ENCODE measurements at regions not wholly inside any gene's neighbourhood (a gene's known extent, or its start where the extent isn't known, plus 50 kb on each side); places are given as distances from the start of the nearest gene placed in this dataset.

DNA sequence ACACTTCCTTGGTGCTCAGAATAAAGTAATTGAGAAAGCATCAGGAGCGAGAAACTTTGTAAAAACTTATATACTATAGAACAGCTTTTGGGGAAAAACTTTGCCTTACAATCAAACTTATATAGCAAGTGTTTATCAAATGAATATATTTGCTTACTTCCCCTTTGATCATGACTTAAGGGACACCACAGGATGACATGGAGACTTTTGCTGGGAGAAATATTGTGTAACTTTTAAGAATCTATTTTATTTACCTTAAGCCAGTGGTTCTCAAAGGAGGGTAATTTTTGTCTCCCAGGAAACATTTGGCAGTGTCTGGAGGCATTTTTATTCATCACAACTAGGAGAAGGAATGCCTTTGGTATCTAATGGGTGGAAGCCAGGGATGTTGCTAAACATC lies 173.8 kb upstream of the HABP2 start:
- WGBS, 2 experiments (ENCODE audit: insufficient coverage in 1 of 2, insufficient read length in 1 of 2) = 83% methylated on average over 1 of the region's 1 CpG; no CpG with 5 or more reads in 1 of the 2 experiments

DNA sequence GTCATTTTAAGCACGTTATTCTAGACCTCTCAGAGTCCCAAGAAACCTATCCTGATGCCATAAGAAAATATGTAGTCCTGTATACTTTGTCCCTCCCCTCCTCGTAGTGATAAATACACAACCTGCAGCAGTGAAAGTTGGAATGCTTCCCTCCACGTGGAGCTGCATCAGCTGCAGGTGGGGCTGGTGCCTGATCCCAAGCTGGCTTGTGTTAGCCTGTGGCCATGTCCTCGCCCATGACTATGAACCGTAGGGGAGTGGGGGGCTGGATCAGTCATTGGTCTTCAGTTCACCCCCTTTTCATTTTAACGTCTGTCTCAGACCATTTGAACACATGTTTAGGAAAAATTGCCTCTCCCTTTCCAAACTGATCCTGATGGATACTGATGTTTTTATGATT lies 171.4 kb upstream of the HABP2 start:
- no peak overlapping the region for H3K27ac ChIP-seq (ENCODE audit: low read depth, low read length)
- Mint-ChIP-seq H3K9me3 (no peaks in the 10 kb centered on the region), H3K4me1 (peaks cover 26% of the 10 kb centered on the region), H3K27me3 (ENCODE audit: insufficient read depth) (peaks cover 10% of the 10 kb centered on the region), H3K4me3 (no peak overlapping the region), H3K27ac (no peak overlapping the region), H3K36me3 (ENCODE audit: low read depth) (no peaks in the 10 kb centered on the region)
- TF ChIP-seq, protein P1, sequence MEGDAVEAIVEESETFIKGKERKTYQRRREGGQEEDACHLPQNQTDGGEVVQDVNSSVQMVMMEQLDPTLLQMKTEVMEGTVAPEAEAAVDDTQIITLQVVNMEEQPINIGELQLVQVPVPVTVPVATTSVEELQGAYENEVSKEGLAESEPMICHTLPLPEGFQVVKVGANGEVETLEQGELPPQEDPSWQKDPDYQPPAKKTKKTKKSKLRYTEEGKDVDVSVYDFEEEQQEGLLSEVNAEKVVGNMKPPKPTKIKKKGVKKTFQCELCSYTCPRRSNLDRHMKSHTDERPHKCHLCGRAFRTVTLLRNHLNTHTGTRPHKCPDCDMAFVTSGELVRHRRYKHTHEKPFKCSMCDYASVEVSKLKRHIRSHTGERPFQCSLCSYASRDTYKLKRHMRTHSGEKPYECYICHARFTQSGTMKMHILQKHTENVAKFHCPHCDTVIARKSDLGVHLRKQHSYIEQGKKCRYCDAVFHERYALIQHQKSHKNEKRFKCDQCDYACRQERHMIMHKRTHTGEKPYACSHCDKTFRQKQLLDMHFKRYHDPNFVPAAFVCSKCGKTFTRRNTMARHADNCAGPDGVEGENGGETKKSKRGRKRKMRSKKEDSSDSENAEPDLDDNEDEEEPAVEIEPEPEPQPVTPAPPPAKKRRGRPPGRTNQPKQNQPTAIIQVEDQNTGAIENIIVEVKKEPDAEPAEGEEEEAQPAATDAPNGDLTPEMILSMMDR (conservative IDR thresholded peaks at IDR 0.05) = no peak
- no peaks in the 10 kb centered on the region for H3K36me3 ChIP-seq (ENCODE audit: control insufficient read depth, insufficient read depth, low read length)
- H3K27me3 ChIP-seq (ENCODE audit: control insufficient read depth, insufficient read depth, low read length, poor library complexity, severe bottlenecking) = peaks cover 5% of the 10 kb centered on the region
- H3K9ac ChIP-seq (ENCODE audit: extremely low read depth, low read length, poor library complexity, severe bottlenecking) = no peak overlapping the region
- H3K4me3 ChIP-seq (ENCODE audit: low read length) = no peak overlapping the region
- H3K9me3 ChIP-seq (ENCODE audit: control insufficient read depth, low read length) = no peaks in the 10 kb centered on the region
- peaks cover 2% of the 10 kb centered on the region for H3K4me1 ChIP-seq (ENCODE audit: control insufficient read depth, insufficient read depth, low read length)
- WGBS, 2 experiments (ENCODE audit: insufficient coverage in 1 of 2, insufficient read length in 1 of 2) = 84 to 93% methylated on average over 5 of the region's 6 CpGs
- DNase-seq = no peak

More for the DNA sequence above, 173.8 kb upstream of the HABP2 start:
- Mint-ChIP-seq H3K27ac (no peak overlapping the region), H3K4me1 (peaks cover 16% of the 10 kb centered on the region), H3K27me3 (ENCODE audit: insufficient read depth) (peaks cover 7% of the 10 kb centered on the region), H3K9me3 (no peaks in the 10 kb centered on the region), H3K36me3 (ENCODE audit: low read depth) (no peaks in the 10 kb centered on the region), H3K4me3 (no peak overlapping the region)
- Histone ChIP-seq H3K4me3 (ENCODE audit: low read length) (no peak overlapping the region), H3K27ac (ENCODE audit: low read depth, low read length) (no peak overlapping the region), H3K9me3 (ENCODE audit: control insufficient read depth, low read length) (no peaks in the 10 kb centered on the region), H3K27me3 (ENCODE audit: control insufficient read depth, insufficient read depth, low read length, poor library complexity, severe bottlenecking) (peaks cover 5% of the 10 kb centered on the region), H3K9ac (ENCODE audit: extremely low read depth, low read length, poor library complexity, severe bottlenecking) (no peak overlapping the region), H3K36me3 (ENCODE audit: control insufficient read depth, insufficient read depth, low read length) (no peaks in the 10 kb centered on the region), H3K4me1 (ENCODE audit: control insufficient read depth, insufficient read depth, low read length) (no peaks in the 10 kb centered on the region)
- DNase-seq = no peak
- TF ChIP-seq, protein P1 (conservative IDR thresholded peaks at IDR 0.05) = no peak

DNA sequence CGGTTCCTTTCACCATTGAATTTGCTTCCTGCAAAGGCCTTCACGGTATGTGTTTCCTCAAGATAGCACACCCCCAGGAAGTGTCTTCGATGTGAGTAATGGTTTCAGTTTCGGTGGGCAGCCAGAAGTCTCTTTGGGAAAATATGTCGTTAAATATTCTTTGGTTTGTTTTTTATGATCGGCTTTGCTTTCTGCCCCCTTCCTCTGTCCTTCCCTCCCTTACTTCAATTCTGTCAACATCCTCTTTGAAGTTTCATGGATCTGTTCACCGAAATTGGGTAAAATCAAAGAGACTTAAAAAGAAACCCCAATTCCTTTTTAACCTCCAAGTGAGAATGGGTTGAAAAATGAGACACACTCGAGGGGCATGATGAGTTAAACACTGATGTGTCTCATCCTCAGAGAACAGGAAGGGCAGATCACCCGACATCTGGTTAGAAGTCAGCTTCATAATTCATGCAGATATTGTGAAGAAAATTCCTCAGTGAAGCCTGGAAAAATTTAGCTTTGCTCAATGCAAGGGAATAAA lies 170.8 kb upstream of the HABP2 start:
- TF ChIP-seq, protein P1 (conservative IDR thresholded peaks at IDR 0.05) = no peak
- H3K27me3 ChIP-seq (ENCODE audit: control insufficient read depth, insufficient read depth, low read length, poor library complexity, severe bottlenecking) = peaks cover 5% of the 10 kb centered on the region
- no peaks in the 10 kb centered on the region for H3K36me3 ChIP-seq (ENCODE audit: control insufficient read depth, insufficient read depth, low read length)
- no peak for DNase-seq
- no peak overlapping the region for H3K27ac ChIP-seq (ENCODE audit: low read depth, low read length)
- H3K4me1 ChIP-seq (ENCODE audit: control insufficient read depth, insufficient read depth, low read length) = peaks cover 2% of the 10 kb centered on the region
- no peaks in the 10 kb centered on the region for H3K9me3 Mint-ChIP-seq
- 82 to 84% methylated on average over 5 to 9 of the region's 9 CpGs for WGBS, 2 experiments (ENCODE audit: insufficient coverage in 1 of 2, insufficient read length in 1 of 2)
- H3K36me3 Mint-ChIP-seq (ENCODE audit: low read depth) = no peaks in the 10 kb centered on the region
- H3K9ac ChIP-seq (ENCODE audit: extremely low read depth, low read length, poor library complexity, severe bottlenecking) = no peak overlapping the region
- no peak overlapping the region for H3K4me3 Mint-ChIP-seq
- no peaks in the 10 kb centered on the region for H3K9me3 ChIP-seq (ENCODE audit: control insufficient read depth, low read length)
- no peak overlapping the region for H3K27ac Mint-ChIP-seq
- no peak overlapping the region for H3K4me3 ChIP-seq (ENCODE audit: low read length)
- H3K4me1 Mint-ChIP-seq = peaks cover 23% of the 10 kb centered on the region
- peaks cover 10% of the 10 kb centered on the region for H3K27me3 Mint-ChIP-seq (ENCODE audit: insufficient read depth)
